NCI-H524 treated with DMSO at 0.1 percent for 48 hours (cell line): ENCODE measurements at regions not wholly inside any gene's neighbourhood (a gene's known extent, or its start where the extent isn't known, plus 50 kb on each side); places are given as distances from the start of the nearest gene placed in this dataset.

Experiments used
- DNase-seq: peaks from one replicate; lab custom pipeline; 2025; lab: John Stamatoyannopoulos, UW

DNA sequence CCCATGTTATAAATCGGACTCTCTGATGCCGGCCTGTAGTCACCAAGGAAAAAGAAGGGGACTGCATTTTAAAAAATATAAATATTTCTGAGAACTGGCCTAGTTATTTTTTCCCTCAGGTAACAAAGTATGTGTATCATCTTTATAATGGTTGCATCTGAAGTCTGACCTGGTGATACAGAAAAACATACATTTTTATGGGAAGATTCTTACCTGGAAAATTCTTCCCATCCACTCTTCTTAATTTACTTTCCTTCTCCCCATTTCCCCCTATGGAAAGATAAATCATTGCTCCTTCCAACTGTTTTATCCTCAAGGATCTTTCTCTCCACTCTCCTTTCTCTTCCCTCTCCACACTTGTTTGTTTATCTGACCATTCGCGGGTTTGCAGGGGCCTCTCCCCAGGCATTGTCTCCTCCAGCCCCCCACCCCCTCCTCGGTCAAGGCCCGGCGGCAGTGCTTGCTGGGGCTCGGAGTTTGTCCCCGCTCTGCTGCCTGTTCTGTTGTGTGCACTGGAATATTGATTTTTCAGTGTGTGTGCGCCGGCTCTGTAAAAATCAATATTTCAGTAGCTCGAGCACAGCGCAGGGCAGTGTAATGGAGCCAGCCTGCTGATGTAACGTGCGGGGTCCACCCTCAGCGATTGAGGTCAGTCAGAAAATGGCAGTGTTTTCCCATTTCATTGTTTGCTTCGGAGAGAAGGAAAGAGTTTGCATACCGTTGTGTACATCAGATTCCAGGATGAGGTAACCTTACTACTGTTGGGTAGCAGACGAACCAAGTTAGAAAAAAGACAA, 199.5 kb upstream of the NFE2L3 start:
- DNase-seq, result no peak

DNA sequence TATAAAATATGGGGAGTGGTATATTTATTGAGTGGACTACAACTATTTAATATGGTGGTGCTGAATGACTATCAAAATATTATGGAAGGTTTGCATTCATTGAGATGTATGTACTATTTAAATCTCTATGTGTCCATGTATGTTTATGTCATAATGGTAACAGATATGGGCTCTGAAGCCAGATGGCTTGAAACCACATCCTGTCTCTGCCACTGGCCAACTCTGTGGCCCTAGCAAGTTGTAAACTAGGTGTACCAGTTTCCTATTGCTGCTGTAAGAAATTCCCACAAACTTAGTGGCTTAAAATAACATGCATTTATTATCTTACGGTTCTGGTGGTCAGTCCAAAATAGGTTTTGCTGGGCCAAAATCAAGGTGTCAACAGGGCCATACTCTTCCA, 198.1 kb upstream of the NFE2L3 start:
- no peak for DNase-seq

DNA sequence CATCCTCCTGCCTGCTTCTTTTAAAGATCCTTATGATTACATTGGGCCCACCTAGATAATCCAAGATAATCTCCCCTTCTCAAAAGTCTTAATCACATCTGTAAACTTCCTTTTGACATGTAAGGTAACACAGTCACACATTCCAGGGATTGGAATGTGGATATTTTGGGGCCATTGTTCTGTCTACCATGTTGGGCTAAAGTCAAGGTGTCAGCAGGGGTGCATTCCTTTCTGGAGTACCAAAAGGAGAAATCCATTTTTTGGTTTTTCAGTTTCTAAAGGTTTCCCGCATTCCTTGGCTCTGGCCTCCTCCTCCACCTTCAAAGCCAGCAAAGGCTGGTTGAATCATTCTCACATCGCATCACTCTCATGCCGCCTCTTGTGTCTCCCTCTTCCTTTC, 197.6 kb upstream of the NFE2L3 start:
- no peak for DNase-seq

- DNase-seq, result no peak
Observed at GRCh38 chr7:25959168-25959734, 192.7 kb upstream of the NFE2L3 start.

- no peak for DNase-seq
Observed at GRCh38 chr7:25963733-25964132, 188.3 kb upstream of the NFE2L3 start.

GRCh38 chr7:25964483-25964991, 187.5 kb upstream of the NFE2L3 start:
- no peak for DNase-seq

DNA sequence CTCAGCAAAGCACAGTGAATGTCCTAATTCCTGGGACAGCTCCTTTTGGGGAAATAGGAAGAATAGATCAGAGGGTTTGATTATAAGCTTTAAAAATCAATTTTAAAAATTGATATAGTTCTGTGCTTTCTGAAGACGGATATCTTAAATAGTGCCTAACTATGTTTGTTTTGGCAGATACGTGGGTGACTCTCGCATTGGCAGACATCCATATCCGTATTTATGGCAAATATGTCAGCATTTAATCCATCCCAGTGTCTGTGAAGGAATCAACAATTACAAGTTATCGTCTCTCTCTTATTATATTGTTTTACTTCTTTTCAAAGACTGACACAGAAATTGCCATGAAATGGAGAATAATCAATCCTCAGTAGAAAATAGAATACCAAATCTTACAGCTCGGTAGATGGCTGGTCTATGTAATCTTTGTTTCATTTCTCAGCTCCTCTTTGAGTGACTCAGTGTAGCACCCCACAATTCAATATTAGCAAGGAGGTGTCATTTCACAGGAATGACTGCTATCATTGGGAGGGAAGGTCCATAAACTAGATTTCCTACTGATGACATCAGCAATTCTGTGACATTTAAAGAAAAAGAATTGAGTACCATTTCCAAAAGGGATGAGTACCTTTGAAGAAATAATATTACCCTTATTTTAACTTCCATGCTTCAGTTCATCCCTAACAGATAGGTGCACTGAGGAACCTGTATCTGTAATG, 186.4 kb upstream of the NFE2L3 start:
- DNase-seq, result no peak

DNA sequence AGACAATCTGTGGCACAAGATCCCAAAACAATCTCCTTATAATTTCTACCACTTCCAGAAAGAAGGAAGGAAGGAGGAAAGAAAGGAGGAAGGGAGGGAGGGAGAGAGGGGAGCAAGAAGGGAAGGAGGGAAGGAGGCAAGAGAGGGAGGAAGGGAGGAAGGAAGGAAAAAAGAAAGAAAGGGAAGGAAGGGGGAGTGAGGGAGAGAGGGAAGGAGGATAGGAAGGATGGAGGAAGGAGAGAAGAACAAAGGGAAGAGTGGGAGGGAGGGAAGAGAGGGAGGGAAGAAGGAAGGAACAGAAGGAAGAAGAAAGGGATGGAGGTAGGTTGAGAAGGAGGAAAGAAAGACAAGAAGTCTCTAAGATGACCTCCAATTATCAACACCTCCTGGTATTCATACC, 185.5 kb upstream of the NFE2L3 start:
- DNase-seq, result no peak

GRCh38 chr7:25967278-25968204, 184.5 kb upstream of the NFE2L3 start:
- DNase-seq, result no peak

GRCh38 chr7:25968205-25968993, 183.6 kb upstream of the NFE2L3 start:
- DNase-seq, result no peak

GRCh38 chr7:25970356-25970755, 181.6 kb upstream of the NFE2L3 start:
- no peak for DNase-seq

- DNase-seq, result no peak
Observed at GRCh38 chr7:25970911-25971310, 181.1 kb upstream of the NFE2L3 start.

GRCh38 chr7:25976630-25977029, 175.4 kb upstream of the NFE2L3 start:
- DNase-seq, result no peak

- no peak for DNase-seq
Observed at GRCh38 chr7:25978466-25978865, 173.5 kb upstream of the NFE2L3 start.

DNA sequence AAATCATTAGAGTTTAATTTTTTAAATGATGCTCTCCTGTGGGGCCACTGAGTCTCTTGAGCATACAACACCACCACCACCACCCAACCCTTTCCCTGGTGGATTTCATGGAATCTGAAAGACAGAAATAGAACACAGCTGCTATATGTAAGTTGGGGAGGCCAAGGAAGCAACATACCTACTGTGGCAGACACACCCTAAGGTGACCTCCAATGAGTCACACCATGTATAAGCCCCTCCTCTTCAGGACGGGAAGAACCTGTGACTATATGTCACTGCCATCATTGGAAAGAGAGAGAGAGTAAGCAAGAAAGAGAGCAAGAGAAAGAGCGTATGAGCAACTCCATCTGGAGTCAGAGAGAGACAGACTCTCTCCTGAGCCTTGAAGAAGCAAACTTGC, 172.4 kb upstream of the NFE2L3 start:
- DNase-seq, result no peak

- DNase-seq, result no peak
Observed at GRCh38 chr7:25982684-25983083, 169.3 kb upstream of the NFE2L3 start.

DNA sequence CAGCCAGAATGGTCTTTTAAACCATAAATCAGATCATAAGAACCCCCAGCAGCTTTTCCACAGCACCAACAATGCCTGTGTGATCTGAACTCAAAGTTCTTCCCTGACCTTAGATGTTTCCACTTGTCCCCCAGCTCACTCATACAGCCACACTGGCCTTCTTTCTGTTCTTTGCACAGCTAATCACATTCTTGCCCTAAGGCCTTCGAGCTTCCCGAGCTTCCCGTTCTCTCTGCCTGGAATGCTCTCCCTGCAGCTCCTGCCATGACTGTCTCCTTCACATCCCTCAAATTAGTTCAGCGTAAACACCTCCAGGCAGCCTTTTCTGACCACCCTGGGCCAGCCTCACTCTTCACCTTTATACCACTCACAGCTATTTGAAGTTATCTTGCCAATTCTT, 166.8 kb upstream of the NFE2L3 start:
- no peak for DNase-seq

DNA sequence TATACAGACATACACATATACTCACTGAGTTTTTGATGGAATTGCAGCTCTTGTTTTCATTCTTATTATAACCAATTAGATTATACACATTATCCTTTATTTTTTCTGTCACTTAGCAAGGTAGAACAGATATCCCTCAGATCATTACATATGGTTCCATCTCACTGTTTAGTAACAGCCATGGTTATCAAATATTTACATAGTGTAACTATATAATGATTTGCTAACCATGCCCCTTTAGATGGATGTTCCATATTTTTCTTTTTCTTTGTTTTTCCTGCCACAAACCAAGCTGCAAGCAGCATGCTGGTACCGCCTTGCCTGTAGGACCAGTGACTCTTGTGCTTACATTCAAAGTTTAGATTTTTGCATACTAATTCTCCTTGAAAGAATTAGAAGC, 163.4 kb upstream of the NFE2L3 start:
- DNase-seq, result no peak

DNA sequence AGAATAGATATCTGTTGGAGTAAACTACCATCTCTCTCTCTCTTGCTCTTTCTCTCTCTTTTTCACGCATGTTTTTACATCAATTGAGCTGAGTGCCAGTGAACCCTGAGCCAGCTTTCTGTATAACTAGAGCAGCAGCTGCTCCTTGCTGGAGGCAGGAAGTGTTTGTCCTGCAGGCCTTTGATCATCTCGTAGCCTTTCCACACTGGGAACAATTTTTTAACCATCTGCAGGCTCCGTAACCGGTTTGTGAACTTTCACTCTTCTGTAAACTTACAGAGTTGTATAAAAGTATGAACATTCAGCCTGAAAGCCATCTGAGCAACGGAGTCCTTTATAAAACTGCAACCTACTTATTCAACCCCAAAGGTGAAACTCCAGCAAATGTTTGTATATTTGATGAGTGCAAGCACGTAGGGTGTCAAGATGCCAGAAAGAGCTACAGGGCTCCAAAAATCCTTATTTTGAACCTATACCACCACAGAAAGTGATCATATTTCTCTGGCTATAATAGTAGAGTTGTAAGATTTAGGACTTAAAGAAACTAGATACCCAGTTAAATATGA, 162.8 kb upstream of the NFE2L3 start:
- DNase-seq, result no peak

- no peak for DNase-seq
Observed at GRCh38 chr7:25994433-25994994, 157.5 kb upstream of the NFE2L3 start.
